HG03342 (cell line): ENCODE measurements at regions not wholly inside any gene's neighbourhood (a gene's known extent, or its start where the extent isn't known, plus 50 kb on each side); places are given as distances from the start of the nearest gene placed in this dataset.

Experiments used
- ATAC-seq: cut with Tn5 transposase; IDR thresholded peaks from one replicate; pipeline ENCODE4 v1.9.1; 2021; ENCODE audit warnings: mild to moderate bottlenecking, moderate library complexity; ENCODE audit not compliant: unreplicated experiment

GRCh38 chr7:127447326-127447945, 54.9 kb upstream of the ZNF800 start:
- peak; percentile 100 for ATAC-seq

GRCh38 chr7:127446842-127447241, 54.3 kb upstream of the ZNF800 start:
- no peak for ATAC-seq
